Body of pancreas (tissue), 4 donors: ENCODE measurements at regions not wholly inside any gene's neighbourhood (a gene's known extent, or its start where the extent isn't known, plus 50 kb on each side); places are given as distances from the start of the nearest gene placed in this dataset.

ENCODE experiments used
- ATAC-seq: fragments of 150-250 bp; one replicate; pipeline ENCODE4 v1.9.1; 2016
- DNase-seq, 4 donors: peaks; one replicate each; pipeline ENCODE4 v3.0.0-alpha.2; 2019
- H3K27ac ChIP-seq, 4 donors: fragments of 200-600 bp; sonication (generic); 1 replicate in 3 of 4; 2 replicates in 1 of 4; pipeline versions ENCODE4 v1.5.1 to v1.6.1; 2016 to 2019; ENCODE audit warnings: mild to moderate bottlenecking in 1 of 4, mixed read lengths in 1 of 4, moderate library complexity in 1 of 4
- H3K27me3 ChIP-seq, 2 donors: fragments of 200-600 bp; sonication (generic); one replicate each; pipeline ENCODE4 v1.6.0; 2016; ENCODE audit warnings: mild to moderate bottlenecking in 1 of 2
- H3K36me3 ChIP-seq, 2 donors: fragments of 200-600 bp; sonication (generic); replicated peaks in 1 of 2; 2 replicates each; pipeline ENCODE4 v1.5.1; 2016; ENCODE audit warnings: low read depth in 2 of 2; ENCODE audit not compliant: insufficient read depth in 1 of 2
- H3K4me1 ChIP-seq: fragments of 200-600 bp; sonication (generic); one replicate; pipeline ENCODE4 v1.6.0; 2016
- H3K4me3 ChIP-seq, 2 donors: fragments of 200-600 bp; sonication (generic); 1 replicate in 1 of 2; 2 replicates in 1 of 2; pipeline ENCODE4 v1.5.1; 2016 to 2019
- H3K9me3 ChIP-seq, 3 donors: fragments of 200-600 bp; sonication (generic); 1 replicate in 2 of 3; 2 replicates in 1 of 3; pipeline ENCODE4 v1.5.1; 2016
- POLR2A ChIP-seq, 3 donors: fragments of 450-650 bp; IDR thresholded peaks; one replicate each; pipeline ENCODE4 v1.6.1; 2016; ENCODE audit warnings: antibody characterized with exemption in 3 of 3, mild to moderate bottlenecking in 2 of 3
- WGBS, 2 donors: methylation state at CpG; one replicate each; pipeline ENCODE4 v1.1.5; 2017; 5-methylcytosine and 5-hydroxymethylcytosine counted together
- intact Hi-C: fragments of 100-400 bp; cut with DNase I; formaldehyde crosslinking; loops from one replicate; pipeline ENCODE4 v1.15.1; 2023
- TF ChIP-seq, protein P1 (sequence below), 7 experiments: fragments of 450-650 bp in 4 of 7; fragments of 200-600 bp in 3 of 7; sonication (generic) in 3 of 7; IDR thresholded peaks; one replicate each; pipeline ENCODE4 v1.5.1; 2016 to 2019; ENCODE audit warnings: antibody characterized with exemption in 7 of 7

DNA sequence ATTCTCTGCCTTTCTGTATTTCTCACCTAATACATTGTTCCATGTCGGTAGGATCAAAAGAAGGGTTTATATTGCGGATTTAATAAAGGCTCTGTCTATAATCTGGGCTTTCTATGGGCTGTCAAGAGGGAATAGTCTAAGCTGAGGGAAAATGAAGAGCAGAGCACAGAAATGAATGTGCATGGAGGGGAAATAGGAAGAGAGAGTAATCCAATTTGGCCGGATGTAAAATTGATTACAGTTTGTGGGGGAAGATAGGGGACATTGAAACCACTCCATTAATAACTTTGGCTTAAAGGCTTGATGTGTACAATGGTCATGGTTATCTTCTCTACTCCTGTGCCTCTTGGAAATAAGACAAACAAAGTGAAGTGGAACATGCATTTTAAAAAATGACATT lies 334.2 kb upstream of the CDH8 start:
- no peaks in the 10 kb centered on the region for H3K27me3 ChIP-seq
- no peak for ATAC-seq
- WGBS, 2 donors, result 59 to 62% methylated on average over 3 of the region's 3 CpGs
- no peaks in the 10 kb centered on the region for H3K36me3 ChIP-seq
- H3K4me3 ChIP-seq, result no peak overlapping the region
- no peak overlapping the region for H3K27ac ChIP-seq
- intact Hi-C loops, result no loop called here
- no peak for DNase-seq
- H3K4me1 ChIP-seq, result no peaks in the 10 kb centered on the region
- no peaks in the 10 kb centered on the region for H3K9me3 ChIP-seq
- TF ChIP-seq, protein P1, sequence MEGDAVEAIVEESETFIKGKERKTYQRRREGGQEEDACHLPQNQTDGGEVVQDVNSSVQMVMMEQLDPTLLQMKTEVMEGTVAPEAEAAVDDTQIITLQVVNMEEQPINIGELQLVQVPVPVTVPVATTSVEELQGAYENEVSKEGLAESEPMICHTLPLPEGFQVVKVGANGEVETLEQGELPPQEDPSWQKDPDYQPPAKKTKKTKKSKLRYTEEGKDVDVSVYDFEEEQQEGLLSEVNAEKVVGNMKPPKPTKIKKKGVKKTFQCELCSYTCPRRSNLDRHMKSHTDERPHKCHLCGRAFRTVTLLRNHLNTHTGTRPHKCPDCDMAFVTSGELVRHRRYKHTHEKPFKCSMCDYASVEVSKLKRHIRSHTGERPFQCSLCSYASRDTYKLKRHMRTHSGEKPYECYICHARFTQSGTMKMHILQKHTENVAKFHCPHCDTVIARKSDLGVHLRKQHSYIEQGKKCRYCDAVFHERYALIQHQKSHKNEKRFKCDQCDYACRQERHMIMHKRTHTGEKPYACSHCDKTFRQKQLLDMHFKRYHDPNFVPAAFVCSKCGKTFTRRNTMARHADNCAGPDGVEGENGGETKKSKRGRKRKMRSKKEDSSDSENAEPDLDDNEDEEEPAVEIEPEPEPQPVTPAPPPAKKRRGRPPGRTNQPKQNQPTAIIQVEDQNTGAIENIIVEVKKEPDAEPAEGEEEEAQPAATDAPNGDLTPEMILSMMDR (IDR thresholded peaks at IDR 0.05), result no peak
- no peak for TF ChIP-seq POLR2A (IDR thresholded peaks at IDR 0.05)

DNA sequence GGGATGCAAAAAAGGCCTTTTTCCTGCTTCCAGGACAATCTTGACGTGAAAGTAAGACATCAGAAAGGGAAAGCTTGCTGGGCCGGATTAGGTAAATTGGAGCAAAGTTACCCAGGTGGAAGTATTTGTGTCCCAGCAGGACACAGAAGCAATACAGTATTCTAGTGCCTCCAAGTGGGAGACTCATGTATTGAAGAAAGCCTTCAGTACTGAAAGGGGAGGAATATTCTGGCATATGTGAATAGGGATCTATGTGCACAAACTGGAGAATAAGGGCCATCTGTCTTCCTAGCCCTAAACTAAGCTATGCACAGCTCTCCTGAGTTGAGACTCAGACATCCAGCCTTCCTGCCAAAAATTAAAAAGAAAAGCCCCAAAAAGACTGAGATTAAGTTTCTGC lies 327.3 kb upstream of the CDH8 start:
- TF ChIP-seq, protein P1 (IDR thresholded peaks at IDR 0.05), result no peak
- no peak for TF ChIP-seq POLR2A (IDR thresholded peaks at IDR 0.05)
- H3K9me3 ChIP-seq, result no peaks in the 10 kb centered on the region
- WGBS, 2 donors, result 42 to 60% methylated on average over 2 of the region's 2 CpGs
- H3K27me3 ChIP-seq, result no peaks in the 10 kb centered on the region
- no peak overlapping the region for H3K4me3 ChIP-seq
- H3K4me1 ChIP-seq, result no peaks in the 10 kb centered on the region
- no peak for DNase-seq
- no peak for ATAC-seq
- H3K27ac ChIP-seq, result no peak overlapping the region
- intact Hi-C loops, result no loop called here
- H3K36me3 ChIP-seq, result no peaks in the 10 kb centered on the region

DNA sequence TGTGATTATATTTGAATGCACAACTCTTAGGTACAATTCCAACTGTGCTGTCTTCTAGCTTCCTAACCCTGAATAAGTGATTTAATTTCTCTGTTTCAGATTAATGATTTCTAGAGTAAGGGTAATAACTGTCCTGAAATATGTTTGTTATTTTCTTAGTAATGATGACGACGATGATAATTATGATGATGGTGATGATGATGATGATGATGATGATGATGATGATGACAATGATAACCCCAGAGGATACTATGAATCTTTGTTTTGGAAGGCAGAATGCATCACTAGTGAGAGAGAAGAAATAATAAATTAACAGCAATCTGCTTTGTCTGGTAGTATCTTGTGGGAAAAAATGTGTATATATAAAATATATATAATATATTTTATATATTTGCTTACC lies 317.1 kb upstream of the CDH8 start:
- TF ChIP-seq, protein P1 (IDR thresholded peaks at IDR 0.05), result no peak
- TF ChIP-seq POLR2A (IDR thresholded peaks at IDR 0.05), result no peak
- intact Hi-C loops, result no loop called here
- ATAC-seq (no peak), DNase-seq (no peak)
- 70 to 72% methylated on average over 2 of the region's 2 CpGs for WGBS, 2 donors
- no peaks in the 10 kb centered on the region for H3K27me3 ChIP-seq
- no peaks in the 10 kb centered on the region for H3K9me3 ChIP-seq
- no peak overlapping the region for H3K4me3 ChIP-seq
- no peaks in the 10 kb centered on the region for H3K36me3 ChIP-seq
- H3K4me1 ChIP-seq, result no peaks in the 10 kb centered on the region
- no peak overlapping the region for H3K27ac ChIP-seq

DNA sequence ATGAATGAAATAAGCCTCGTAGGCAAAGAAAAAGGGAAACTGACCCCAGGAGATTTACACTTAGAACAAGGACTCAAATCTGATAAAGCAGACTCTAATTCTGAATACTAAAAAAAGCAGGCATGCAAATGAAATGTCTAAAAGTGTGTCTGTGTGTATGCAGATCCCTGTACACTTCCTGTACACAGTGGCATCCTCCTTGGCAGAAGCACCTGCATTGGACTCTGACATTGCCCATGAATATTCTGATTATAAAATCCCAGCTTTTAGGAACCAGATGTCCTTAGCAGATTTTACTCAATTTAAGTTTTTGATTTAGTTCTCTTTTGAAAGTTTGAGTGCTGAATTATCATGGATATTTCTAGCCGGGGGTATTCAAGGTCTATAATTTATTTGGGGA lies 306.0 kb upstream of the CDH8 start:
- no peaks in the 10 kb centered on the region for H3K27me3 ChIP-seq
- intact Hi-C loops, result no loop called here
- no peaks in the 10 kb centered on the region for H3K9me3 ChIP-seq
- ATAC-seq (no peak), DNase-seq (no peak)
- H3K36me3 ChIP-seq, result no peaks in the 10 kb centered on the region
- WGBS, 2 donors, result 55 to 57% methylated on average over 2 of the region's 2 CpGs
- no peak overlapping the region for H3K27ac ChIP-seq
- no peak overlapping the region for H3K4me3 ChIP-seq
- TF ChIP-seq, protein P1 (IDR thresholded peaks at IDR 0.05), result no peak
- H3K4me1 ChIP-seq, result no peaks in the 10 kb centered on the region

DNA sequence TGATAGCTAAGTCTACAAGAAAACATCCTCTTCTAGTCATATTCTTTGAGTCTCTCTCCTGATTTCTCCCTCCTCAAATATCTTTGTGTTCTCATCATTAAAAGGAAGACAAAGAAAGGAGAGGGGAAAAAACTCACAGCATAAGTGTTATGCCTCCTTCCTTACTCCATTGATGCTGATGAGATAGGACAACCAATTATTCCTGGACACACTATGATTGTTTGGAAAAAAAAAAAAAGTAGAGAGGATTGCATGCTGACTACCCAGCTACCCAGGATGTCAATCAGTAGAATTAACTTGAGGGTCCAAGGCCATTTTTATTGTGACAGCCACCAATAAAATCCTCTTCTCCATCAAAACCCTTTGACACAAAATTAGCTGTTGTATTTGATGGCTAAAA lies 299.1 kb upstream of the CDH8 start:
- ATAC-seq (no peak), DNase-seq (no peak)
- Histone ChIP-seq H3K4me1 (no peaks in the 10 kb centered on the region), H3K36me3 (no peaks in the 10 kb centered on the region), H3K27me3 (no peaks in the 10 kb centered on the region), H3K27ac (no peak overlapping the region), H3K9me3 (no peaks in the 10 kb centered on the region), H3K4me3 (no peak overlapping the region)
- TF ChIP-seq, protein P1 (IDR thresholded peaks at IDR 0.05), result no peak
- no peak for TF ChIP-seq POLR2A (IDR thresholded peaks at IDR 0.05)
- intact Hi-C loops, result no loop called here
